HEK293T (cell line): ENCODE measurements at regions not wholly inside any gene's neighbourhood (a gene's known extent, or its start where the extent isn't known, plus 50 kb on each side); places are given as distances from the start of the nearest gene placed in this dataset.

Experiments
- ARNT ChIP-seq: fragments of 450-650 bp; IDR thresholded peaks from 2 replicates; pipeline ENCODE4 v1.6.1; 2017; ENCODE audit warnings: mild to moderate bottlenecking
- FOXM1 ChIP-seq: fragments of 450-650 bp; IDR thresholded peaks from 2 replicates; pipeline ENCODE4 v1.6.1; 2017; ENCODE audit warnings: mild to moderate bottlenecking, borderline replicate concordance
- LEF1 ChIP-seq: fragments of 450-650 bp; IDR thresholded peaks from 2 replicates; pipeline ENCODE4 v1.6.1; 2017; ENCODE audit warnings: mild to moderate bottlenecking, borderline replicate concordance
- NFRKB ChIP-seq: fragments of 450-650 bp; IDR thresholded peaks from 2 replicates; pipeline ENCODE4 v1.6.1; 2016; ENCODE audit warnings: mild to moderate bottlenecking, moderate library complexity

GRCh38 chr22:48821346-48821690 lies 1006.4 kb downstream of the BRD1 start:
- no peak for TF ChIP-seq LEF1
- TF ChIP-seq FOXM1: no peak
- no peak for TF ChIP-seq NFRKB
- no peak for TF ChIP-seq ARNT
